ENCODE measurements at regions not wholly inside any gene's neighbourhood (a gene's known extent, or its start where the extent isn't known, plus 50 kb on each side); places are given as distances from the start of the nearest gene placed in this dataset.

DNA sequence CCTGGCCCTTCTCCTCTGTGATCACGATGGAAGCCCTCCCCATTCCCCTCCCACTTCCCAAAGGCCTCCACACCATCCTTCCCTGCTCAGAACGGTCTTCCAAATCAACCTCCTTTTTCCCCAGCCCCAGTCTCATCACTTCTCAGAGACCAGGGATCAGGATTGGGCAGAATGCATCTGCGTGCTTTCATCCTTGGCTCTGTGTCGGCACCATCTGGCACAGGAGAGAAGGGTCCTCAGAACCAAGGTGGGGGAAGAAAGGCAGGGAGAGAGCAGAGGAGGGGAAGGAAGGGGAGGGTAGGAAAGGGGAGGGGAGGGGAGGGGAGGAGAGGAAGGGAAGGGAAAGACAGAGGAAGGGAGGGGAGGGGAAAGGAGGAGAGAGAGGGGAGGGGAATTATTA is 52.4 kb upstream of the FICD start:
- H3K4me2 ChIP-seq, result no peak overlapping the region
- CTCF ChIA-PET, result no interaction called here
- H3K4me3 ChIP-seq, result no peak overlapping the region
- H3K4me1 ChIP-seq, result no peaks in the 10 kb centered on the region
- TF ChIP-seq E2F6 (IDR thresholded peaks at IDR 0.05; ENCODE audit: borderline replicate concordance, low read depth) (no peak), BHLHE40 (IDR thresholded peaks at IDR 0.05; ENCODE audit: low read depth, low read length) (no peak), TP53 (CRISPR knock-in tag; IDR thresholded peaks at IDR 0.05) (no peak), HOXB13 (CRISPR knock-in tag; IDR thresholded peaks at IDR 0.05; ENCODE audit: low read depth) (no peak), NR3C1 (IDR thresholded peaks at IDR 0.05) (no peak), REST (IDR thresholded peaks at IDR 0.05) (no peak), PBX3 (IDR thresholded peaks at IDR 0.05) (no peak), FOSB (CRISPR knock-in tag; IDR thresholded peaks at IDR 0.05) (no peak), EP300 (IDR thresholded peaks at IDR 0.05) (no peak), ZFP36 (IDR thresholded peaks at IDR 0.05; ENCODE audit: borderline replicate concordance, partially characterized antibody) (no peak), EHMT2 (IDR thresholded peaks at IDR 0.05; ENCODE audit: low read depth) (no peak)
- TF ChIP-seq, protein P1, sequence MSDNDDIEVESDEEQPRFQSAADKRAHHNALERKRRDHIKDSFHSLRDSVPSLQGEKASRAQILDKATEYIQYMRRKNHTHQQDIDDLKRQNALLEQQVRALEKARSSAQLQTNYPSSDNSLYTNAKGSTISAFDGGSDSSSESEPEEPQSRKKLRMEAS (IDR thresholded peaks at IDR 0.05), result no peak
- DNase-seq (ENCODE audit: low read depth in 1 of 2, low spot score in 1 of 2) (no peak), FAIRE-seq (no peak), ATAC-seq (no peak)
- POLR2A ChIA-PET, result no interaction called here
- no peak overlapping the region for H3K27ac ChIP-seq
- H3K9me3 ChIP-seq, result no peaks in the 10 kb centered on the region
- WGBS (ENCODE audit: missing lambda C conversion rate), result 2% methylated on average over 4 of the region's 4 CpGs

DNA sequence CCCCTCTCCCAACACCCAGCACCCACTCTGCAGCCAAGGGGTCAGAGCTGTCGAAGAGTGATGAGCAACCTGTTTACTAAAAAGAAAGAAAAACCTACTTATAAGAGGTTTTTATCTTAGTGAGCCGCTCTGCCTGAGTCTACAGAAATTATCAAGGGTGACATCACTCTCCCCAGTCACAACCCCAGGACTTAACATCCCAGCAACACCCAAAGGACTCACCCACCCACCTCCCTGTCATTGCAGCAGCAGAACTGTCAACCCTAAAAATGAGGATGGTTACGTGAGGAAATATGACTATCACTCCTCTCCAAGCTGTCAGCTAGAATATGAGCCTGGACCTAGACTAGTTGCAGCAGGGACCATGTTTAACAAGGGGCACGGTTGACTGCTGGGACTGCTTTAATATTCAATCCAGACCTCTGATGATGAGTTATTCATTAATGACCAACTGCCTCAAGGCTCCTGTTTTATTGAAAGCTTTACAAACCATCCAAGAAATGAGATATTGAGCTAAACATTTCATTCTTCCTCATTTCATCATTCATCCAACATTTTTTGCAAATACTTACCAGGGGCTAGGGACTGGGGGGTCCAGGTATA is 53.9 kb upstream of the FICD start:
- CTCF ChIA-PET, result interaction anchor here (1.4 kb wide), 1 partner anchor 471 kb away, joined by 3 read pairs; no protein-coding TSS in a partner anchor

More for the DNA sequence above, 53.9 kb upstream of the FICD start:
- 2% methylated on average over 4 of the region's 4 CpGs for WGBS (ENCODE audit: missing lambda C conversion rate)
- Histone ChIP-seq H3K9me3 (no peaks in the 10 kb centered on the region), H3K27ac (no peak overlapping the region), H3K4me3 (no peak overlapping the region), H3K4me1 (no peaks in the 10 kb centered on the region), H3K4me2 (no peak overlapping the region)
- no peak for TF ChIP-seq RNF2 (IDR thresholded peaks at IDR 0.05; ENCODE audit: borderline replicate concordance, low read depth)
- no peak for TF ChIP-seq JUN (IDR thresholded peaks at IDR 0.05)
- no peak for TF ChIP-seq PBX3 (IDR thresholded peaks at IDR 0.05)
- no peak for TF ChIP-seq POLR2AphosphoS2 (conservative IDR thresholded peaks at IDR 0.05; ENCODE audit: low read length)
- no peak for TF ChIP-seq BHLHE40 (IDR thresholded peaks at IDR 0.05; ENCODE audit: low read depth, low read length)
- no peak for TF ChIP-seq SMC3 (IDR thresholded peaks at IDR 0.05)
- no peak for TF ChIP-seq MAZ (IDR thresholded peaks at IDR 0.05; ENCODE audit: borderline replicate concordance, low read depth, low read length)
- TF ChIP-seq ATOH8 (CRISPR knock-in tag; IDR thresholded peaks at IDR 0.05; ENCODE audit: low read depth), result no peak
- TF ChIP-seq CBX2 (IDR thresholded peaks at IDR 0.05; ENCODE audit: borderline replicate concordance, low read depth), result no peak
- TF ChIP-seq POLR2A (IDR thresholded peaks at IDR 0.05; ENCODE audit: low read length), result no peak
- no peak for TF ChIP-seq MYC (IDR thresholded peaks at IDR 0.05; ENCODE audit: borderline replicate concordance, low read length)
- no peak for TF ChIP-seq BCL3 (IDR thresholded peaks at IDR 0.05)
- TF ChIP-seq NR3C1 (IDR thresholded peaks at IDR 0.05), result no peak
- no peak for TF ChIP-seq TP53 (CRISPR knock-in tag; IDR thresholded peaks at IDR 0.05)
- no peak for TF ChIP-seq ZFP36 (IDR thresholded peaks at IDR 0.05; ENCODE audit: borderline replicate concordance, partially characterized antibody)
- no peak for TF ChIP-seq FOXS1 (CRISPR knock-in tag; IDR thresholded peaks at IDR 0.05)
- ATAC-seq (no peak), FAIRE-seq (no peak), DNase-seq (ENCODE audit: low read depth in 1 of 2, low spot score in 1 of 2) (no peak)
- POLR2A ChIA-PET, result no interaction called here
